Stimulated activated naive CD8-positive, alpha-beta T cell treated with anti-CD3 and anti-CD28 coated beads, Interleukin-15, Interleukin-2, amounts not matched to agents 100 ng/mL and 50 ng/mL, for 24 hours (primary cell): ENCODE measurements at regions not wholly inside any gene's neighbourhood (a gene's known extent, or its start where the extent isn't known, plus 50 kb on each side); places are given as distances from the start of the nearest gene placed in this dataset.

Experiments used
- H3K27ac Mint-ChIP-seq: one replicate; pipeline ENCODE4 v1.8.0; 2021; ENCODE audit warnings: mild to moderate bottlenecking, mixed read lengths
- H3K27me3 Mint-ChIP-seq: one replicate; pipeline ENCODE4 v1.8.0; 2021; ENCODE audit warnings: mixed read lengths
- H3K36me3 Mint-ChIP-seq: one replicate; pipeline ENCODE4 v1.8.0; 2021; ENCODE audit warnings: low read depth, mixed read lengths
- H3K4me1 Mint-ChIP-seq: one replicate; pipeline ENCODE4 v1.8.0; 2021; ENCODE audit warnings: low read depth, mixed read lengths
- H3K4me3 Mint-ChIP-seq: one replicate; pipeline ENCODE4 v1.8.0; 2021; ENCODE audit warnings: mild to moderate bottlenecking, mixed read lengths
- H3K9me3 Mint-ChIP-seq: one replicate; pipeline ENCODE4 v1.8.0; 2021; ENCODE audit warnings: mixed read lengths

- no peak overlapping the region for H3K4me3 Mint-ChIP-seq
- no peaks in the 10 kb centered on the region for H3K27me3 Mint-ChIP-seq
- H3K36me3 Mint-ChIP-seq = no peaks in the 10 kb centered on the region
- H3K9me3 Mint-ChIP-seq = no peaks in the 10 kb centered on the region
- H3K27ac Mint-ChIP-seq = no peak overlapping the region
- peaks cover 19% of the 10 kb centered on the region for H3K4me1 Mint-ChIP-seq
These were observed 226.3 kb upstream of the KLF6 start for GRCh38 chr10:4011136-4011812.

DNA sequence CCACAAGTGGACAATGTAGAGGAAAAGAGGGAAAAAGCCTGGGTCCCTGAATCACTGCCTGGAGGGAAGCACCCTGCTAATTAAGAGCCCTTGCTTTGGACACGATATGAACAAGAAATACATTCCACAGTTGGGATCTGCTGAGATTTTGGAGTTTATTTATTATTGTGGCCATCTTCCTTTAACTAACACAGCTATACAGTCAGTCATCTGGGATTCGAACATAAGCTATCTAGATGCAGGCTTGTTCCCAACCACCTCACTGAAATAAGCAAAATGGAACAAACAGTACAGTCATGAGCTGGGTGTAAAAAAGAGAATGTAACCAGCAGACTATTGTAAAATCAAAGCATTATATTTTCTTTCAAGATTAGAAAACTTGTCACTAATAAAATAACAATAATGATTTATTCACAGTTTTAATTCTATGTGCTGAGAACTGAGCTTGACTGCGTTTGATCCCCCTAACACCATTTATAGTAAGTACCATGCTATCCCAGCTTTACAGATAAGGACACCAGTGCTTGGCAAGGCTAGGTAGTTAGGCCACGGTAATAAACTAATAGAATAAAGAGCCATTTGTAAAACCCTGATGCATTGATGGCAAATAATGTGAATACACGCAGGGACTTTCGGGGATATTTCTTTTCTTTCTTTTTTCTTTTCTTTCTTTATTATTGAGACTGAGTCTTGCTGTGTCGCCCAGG is 223.8 kb upstream of the KLF6 start:
- Mint-ChIP-seq H3K27me3 (no peaks in the 10 kb centered on the region), H3K9me3 (no peaks in the 10 kb centered on the region), H3K4me3 (no peak overlapping the region), H3K27ac (no peak overlapping the region), H3K4me1 (peaks cover 24% of the 10 kb centered on the region), H3K36me3 (no peaks in the 10 kb centered on the region)

DNA sequence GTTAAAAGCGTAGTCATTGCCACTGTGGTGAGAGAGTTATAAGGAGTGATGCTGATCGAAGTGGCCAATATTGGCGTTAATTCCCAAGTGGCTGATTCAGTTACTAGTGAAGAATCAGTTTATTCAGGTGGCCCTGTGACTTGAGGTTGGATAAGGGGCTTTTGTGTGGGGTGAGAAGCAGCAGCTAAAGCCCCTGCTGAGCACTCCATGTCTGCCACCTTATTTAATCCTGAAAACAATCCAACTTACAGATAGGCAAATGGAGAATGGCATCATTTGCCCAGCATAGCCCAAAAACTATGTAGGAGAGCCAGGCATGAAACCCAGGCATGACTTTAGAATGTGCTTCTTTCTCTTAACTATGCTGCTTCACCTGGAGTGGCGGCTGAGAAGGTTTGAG is 222.8 kb upstream of the KLF6 start:
- Mint-ChIP-seq H3K4me3 (no peak overlapping the region), H3K27ac (no peak overlapping the region), H3K36me3 (no peaks in the 10 kb centered on the region), H3K27me3 (no peaks in the 10 kb centered on the region), H3K9me3 (no peaks in the 10 kb centered on the region), H3K4me1 (peaks cover 18% of the 10 kb centered on the region)

DNA sequence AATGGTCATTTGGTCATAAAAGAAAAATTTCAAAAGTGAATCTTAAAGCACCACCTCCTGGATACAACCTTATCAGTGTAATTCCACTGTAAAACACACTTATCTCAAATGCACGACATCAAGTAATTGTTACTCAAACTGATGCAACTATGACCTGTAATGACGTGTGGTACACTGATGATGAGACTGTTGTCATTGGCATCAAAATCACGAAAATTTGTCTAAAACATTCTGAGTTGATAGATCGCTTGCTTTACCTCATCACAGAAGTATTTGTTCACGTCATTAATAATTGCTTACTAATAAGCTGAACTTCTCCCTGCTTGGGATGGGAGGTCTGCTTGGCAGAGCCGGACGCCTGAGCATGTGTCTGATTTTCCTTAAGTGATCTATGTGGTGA is 221.8 kb upstream of the KLF6 start:
- Mint-ChIP-seq H3K27ac (no peak overlapping the region), H3K9me3 (no peaks in the 10 kb centered on the region), H3K4me1 (peaks cover 14% of the 10 kb centered on the region), H3K27me3 (no peaks in the 10 kb centered on the region), H3K4me3 (no peak overlapping the region), H3K36me3 (no peaks in the 10 kb centered on the region)

- Mint-ChIP-seq H3K4me1 (peaks cover 14% of the 10 kb centered on the region), H3K4me3 (no peak overlapping the region), H3K36me3 (no peaks in the 10 kb centered on the region), H3K27me3 (no peaks in the 10 kb centered on the region), H3K27ac (no peak overlapping the region), H3K9me3 (no peaks in the 10 kb centered on the region)
These were observed 221.0 kb upstream of the KLF6 start for GRCh38 chr10:4006051-4006450.

DNA sequence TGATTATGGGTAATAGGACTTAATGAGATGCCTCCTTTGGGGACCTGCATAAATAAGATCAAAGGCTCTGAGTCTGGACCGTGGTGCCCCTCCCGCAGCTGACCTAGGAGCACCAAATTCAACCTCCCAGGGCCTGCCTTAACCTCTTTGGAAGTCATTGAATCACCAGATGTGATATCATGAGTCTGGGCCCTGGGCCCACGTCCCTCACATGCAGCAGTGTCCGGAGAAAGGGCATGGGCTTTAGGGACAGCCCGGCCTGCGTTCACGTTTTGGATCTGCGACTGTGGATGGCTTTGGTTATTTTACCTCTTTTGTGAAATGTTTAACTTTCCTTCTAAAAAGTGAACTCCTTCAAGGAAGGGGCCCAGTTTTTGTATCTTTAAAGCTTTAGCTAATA is 220.0 kb upstream of the KLF6 start:
- Mint-ChIP-seq H3K36me3 (no peaks in the 10 kb centered on the region), H3K4me3 (no peak overlapping the region), H3K27ac (no peak overlapping the region), H3K4me1 (peaks cover 14% of the 10 kb centered on the region), H3K27me3 (no peaks in the 10 kb centered on the region), H3K9me3 (peaks cover 5% of the 10 kb centered on the region)

DNA sequence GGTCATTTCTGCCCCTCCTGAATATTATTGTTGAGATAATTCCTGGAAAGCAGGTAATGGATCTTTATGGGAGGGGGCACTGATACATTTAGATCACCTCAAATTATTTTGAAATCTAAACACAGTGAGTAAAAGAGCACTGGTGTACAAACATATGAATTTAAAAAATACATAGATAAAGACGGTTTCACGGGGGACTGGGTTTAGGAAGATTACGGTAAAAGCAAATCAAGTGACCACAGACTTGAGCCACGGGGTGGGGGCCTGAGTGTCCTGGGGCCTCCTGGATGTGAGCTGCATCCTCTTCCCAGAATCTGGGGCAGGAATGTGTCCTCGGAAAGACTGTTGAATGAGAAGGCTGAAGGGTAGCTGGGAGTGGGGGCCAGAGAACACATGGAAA is 219.1 kb upstream of the KLF6 start:
- Mint-ChIP-seq H3K36me3 (no peaks in the 10 kb centered on the region), H3K27ac (no peak overlapping the region), H3K9me3 (peaks cover 6% of the 10 kb centered on the region), H3K4me1 (peaks cover 14% of the 10 kb centered on the region), H3K4me3 (no peak overlapping the region), H3K27me3 (no peaks in the 10 kb centered on the region)

GRCh38 chr10:4003348-4003973 is 218.5 kb upstream of the KLF6 start:
- no peaks in the 10 kb centered on the region for H3K36me3 Mint-ChIP-seq
- H3K9me3 Mint-ChIP-seq = peaks cover 6% of the 10 kb centered on the region
- H3K4me3 Mint-ChIP-seq = no peak overlapping the region
- H3K27ac Mint-ChIP-seq = no peak overlapping the region
- peaks cover 14% of the 10 kb centered on the region for H3K4me1 Mint-ChIP-seq
- no peaks in the 10 kb centered on the region for H3K27me3 Mint-ChIP-seq

DNA sequence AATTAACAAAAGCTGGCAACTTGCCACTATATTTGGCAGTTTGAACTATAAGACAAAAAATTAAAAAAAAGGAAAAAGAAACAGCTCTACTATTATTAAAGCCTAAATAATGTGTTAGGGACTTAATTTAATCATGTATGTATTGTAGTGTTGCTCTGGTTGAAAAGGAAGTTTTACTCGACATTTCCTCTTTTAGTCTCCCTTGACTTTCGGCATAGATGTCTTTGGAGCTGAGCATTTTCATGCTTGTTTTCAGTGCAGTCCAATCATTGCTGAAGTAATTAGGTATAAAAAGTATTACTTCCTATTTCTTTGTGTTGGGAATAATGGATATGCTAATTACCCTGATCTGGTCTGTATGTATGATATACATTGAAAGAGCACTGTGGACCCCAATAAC is 216.8 kb upstream of the KLF6 start:
- H3K4me1 Mint-ChIP-seq = peaks cover 15% of the 10 kb centered on the region
- no peaks in the 10 kb centered on the region for H3K36me3 Mint-ChIP-seq
- no peaks in the 10 kb centered on the region for H3K27me3 Mint-ChIP-seq
- H3K4me3 Mint-ChIP-seq = no peak overlapping the region
- H3K9me3 Mint-ChIP-seq = peaks cover 6% of the 10 kb centered on the region
- no peak overlapping the region for H3K27ac Mint-ChIP-seq

- Mint-ChIP-seq H3K4me1 (peaks cover 5% of the 10 kb centered on the region), H3K27me3 (no peaks in the 10 kb centered on the region), H3K9me3 (peaks cover 6% of the 10 kb centered on the region), H3K4me3 (no peak overlapping the region), H3K36me3 (no peaks in the 10 kb centered on the region), H3K27ac (no peak overlapping the region)
These were observed 214.6 kb upstream of the KLF6 start for GRCh38 chr10:3999642-4000041.

GRCh38 chr10:3996697-3997096 is 211.7 kb upstream of the KLF6 start:
- Mint-ChIP-seq H3K4me3 (no peak overlapping the region), H3K27ac (no peak overlapping the region), H3K36me3 (no peaks in the 10 kb centered on the region), H3K9me3 (peaks cover 6% of the 10 kb centered on the region), H3K4me1 (peaks cover 5% of the 10 kb centered on the region), H3K27me3 (no peaks in the 10 kb centered on the region)

- Mint-ChIP-seq H3K9me3 (peaks cover 6% of the 10 kb centered on the region), H3K4me3 (no peak overlapping the region), H3K27ac (no peak overlapping the region), H3K4me1 (peaks cover 5% of the 10 kb centered on the region), H3K27me3 (no peaks in the 10 kb centered on the region), H3K36me3 (no peaks in the 10 kb centered on the region)
These were observed 210.5 kb upstream of the KLF6 start for GRCh38 chr10:3995302-3996210.

- Mint-ChIP-seq H3K9me3 (no peaks in the 10 kb centered on the region), H3K4me1 (peaks cover 5% of the 10 kb centered on the region), H3K27me3 (no peaks in the 10 kb centered on the region), H3K36me3 (no peaks in the 10 kb centered on the region), H3K4me3 (no peak overlapping the region), H3K27ac (no peak overlapping the region)
These were observed 207.6 kb upstream of the KLF6 start for GRCh38 chr10:3992382-3993178.

DNA sequence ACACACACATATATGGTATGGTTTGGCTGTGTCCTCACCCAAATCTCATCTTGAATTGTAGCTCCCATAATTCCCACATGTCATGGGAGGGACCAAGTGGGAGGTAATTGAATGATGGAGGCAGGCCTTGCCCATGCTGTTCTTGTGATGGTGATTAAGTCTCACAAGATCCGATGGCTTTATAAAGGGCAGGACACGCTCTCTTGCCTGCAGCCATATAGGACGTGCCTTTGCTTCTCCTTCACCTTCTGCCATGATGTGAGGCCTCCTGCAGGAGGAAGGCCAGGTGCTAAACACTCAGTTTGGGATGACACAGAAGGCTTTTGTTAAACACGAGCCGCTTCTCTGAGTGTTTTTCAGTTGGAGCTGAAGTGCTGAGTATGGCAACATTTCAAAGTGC is 205.3 kb upstream of the KLF6 start:
- no peaks in the 10 kb centered on the region for H3K9me3 Mint-ChIP-seq
- H3K27me3 Mint-ChIP-seq = no peaks in the 10 kb centered on the region
- H3K36me3 Mint-ChIP-seq = no peaks in the 10 kb centered on the region
- H3K4me1 Mint-ChIP-seq = no peaks in the 10 kb centered on the region
- no peak overlapping the region for H3K4me3 Mint-ChIP-seq
- H3K27ac Mint-ChIP-seq = no peak overlapping the region
